ENCODE measurements at regions not wholly inside any gene's neighbourhood (a gene's known extent, or its start where the extent isn't known, plus 50 kb on each side); places are given as distances from the start of the nearest gene placed in this dataset.

DNA sequence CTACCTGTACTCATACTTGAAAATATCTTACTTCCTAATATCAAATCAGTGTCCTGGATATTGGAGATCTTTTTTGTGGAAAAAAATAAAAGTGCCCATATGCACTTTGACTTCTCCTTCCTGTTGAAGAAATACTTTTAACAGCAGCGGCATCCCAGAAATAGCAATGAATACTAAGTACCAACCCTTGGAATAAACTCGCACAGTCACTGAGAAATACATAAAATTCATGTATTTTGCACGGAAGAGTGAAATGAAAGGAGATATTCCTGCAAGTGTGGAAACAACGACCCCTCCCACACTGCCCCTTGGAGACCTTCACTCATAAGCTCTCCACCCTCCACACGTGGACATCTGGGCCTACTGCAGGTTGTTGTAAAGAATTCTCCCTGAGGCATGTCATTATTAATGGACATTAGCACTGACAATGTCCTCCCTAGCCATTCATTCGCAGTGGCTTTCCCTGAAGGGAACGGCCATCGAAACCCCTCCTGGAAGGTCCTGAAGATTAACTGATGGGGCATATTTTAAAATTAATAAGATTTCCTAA lies 407.6 kb upstream of the PFKP start:
- no peaks in the 10 kb centered on the region for H3K9me3 ChIP-seq (ENCODE audit: control extremely low read depth in 1 of 3, control insufficient read depth in 2 of 3, insufficient read depth in 1 of 3, low read length in 2 of 3)
- no peak overlapping the region for H3K9ac ChIP-seq (ENCODE audit: low read length)
- no peak overlapping the region for H3K27ac ChIP-seq (ENCODE audit: low read length in 2 of 2)
- DNase-seq (no peak), ATAC-seq (ENCODE audit: low read depth) (no peak)
- TF ChIP-seq EZH2 (IDR thresholded peaks at IDR 0.05; ENCODE audit: borderline replicate concordance, insufficient read depth, low read depth, low read length, poor library complexity, severe bottlenecking): no peak
- TF ChIP-seq, protein P1, sequence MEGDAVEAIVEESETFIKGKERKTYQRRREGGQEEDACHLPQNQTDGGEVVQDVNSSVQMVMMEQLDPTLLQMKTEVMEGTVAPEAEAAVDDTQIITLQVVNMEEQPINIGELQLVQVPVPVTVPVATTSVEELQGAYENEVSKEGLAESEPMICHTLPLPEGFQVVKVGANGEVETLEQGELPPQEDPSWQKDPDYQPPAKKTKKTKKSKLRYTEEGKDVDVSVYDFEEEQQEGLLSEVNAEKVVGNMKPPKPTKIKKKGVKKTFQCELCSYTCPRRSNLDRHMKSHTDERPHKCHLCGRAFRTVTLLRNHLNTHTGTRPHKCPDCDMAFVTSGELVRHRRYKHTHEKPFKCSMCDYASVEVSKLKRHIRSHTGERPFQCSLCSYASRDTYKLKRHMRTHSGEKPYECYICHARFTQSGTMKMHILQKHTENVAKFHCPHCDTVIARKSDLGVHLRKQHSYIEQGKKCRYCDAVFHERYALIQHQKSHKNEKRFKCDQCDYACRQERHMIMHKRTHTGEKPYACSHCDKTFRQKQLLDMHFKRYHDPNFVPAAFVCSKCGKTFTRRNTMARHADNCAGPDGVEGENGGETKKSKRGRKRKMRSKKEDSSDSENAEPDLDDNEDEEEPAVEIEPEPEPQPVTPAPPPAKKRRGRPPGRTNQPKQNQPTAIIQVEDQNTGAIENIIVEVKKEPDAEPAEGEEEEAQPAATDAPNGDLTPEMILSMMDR (IDR thresholded peaks at IDR 0.05): no peak
- H4K20me1 ChIP-seq (ENCODE audit: control insufficient read depth, insufficient read depth, low read length, poor library complexity, severe bottlenecking): no peaks in the 10 kb centered on the region
- no peak overlapping the region for H3K4me3 ChIP-seq (ENCODE audit: control extremely low read depth in 1 of 5, extremely low read depth in 1 of 5, insufficient read depth in 1 of 5, low read depth in 2 of 5, low read length in 4 of 5)
- intact Hi-C loops (cut with micrococcal nuclease): no loop called here
- no peak overlapping the region for H2AFZ ChIP-seq (ENCODE audit: insufficient read depth, low read depth, low read length, poor library complexity, severe bottlenecking)
- no peak overlapping the region for H3K4me2 ChIP-seq (replicated peaks; ENCODE audit: low read depth, low read length, poor library complexity, severe bottlenecking)
- no peaks in the 10 kb centered on the region for H3K4me1 ChIP-seq (ENCODE audit: control insufficient read depth in 2 of 2, insufficient read depth in 2 of 2, low read length in 2 of 2)
- H3K27me3 Mint-ChIP-seq: peaks cover 9% of the 10 kb centered on the region
- H3K4me3 Mint-ChIP-seq: no peak overlapping the region
- peaks cover 2% of the 10 kb centered on the region for H3K9me3 Mint-ChIP-seq (ENCODE audit: insufficient read depth)
- 100% methylated on average over 1 of the region's 8 CpGs for WGBS (ENCODE audit: insufficient coverage)
- H3K79me2 ChIP-seq (ENCODE audit: control insufficient read depth, insufficient read depth, low read length): no peaks in the 10 kb centered on the region
- H3K4me1 Mint-ChIP-seq: no peaks in the 10 kb centered on the region
- ChIA-PET CTCF (no interaction called here), POLR2A (no interaction called here)
- no peak overlapping the region for H3K27ac Mint-ChIP-seq
- H3K36me3 ChIP-seq (replicated peaks in 1 of 2; ENCODE audit: control extremely low read depth in 1 of 2, control insufficient read depth in 1 of 2, extremely low read depth in 1 of 2, insufficient read depth in 2 of 2, low read length in 1 of 2): no peaks in the 10 kb centered on the region
- H3K27me3 ChIP-seq (replicated peaks in 1 of 4; ENCODE audit: control extremely low read depth in 1 of 4, control insufficient read depth in 3 of 4, insufficient read depth in 4 of 4, low read length in 3 of 4): no peaks in the 10 kb centered on the region

DNA sequence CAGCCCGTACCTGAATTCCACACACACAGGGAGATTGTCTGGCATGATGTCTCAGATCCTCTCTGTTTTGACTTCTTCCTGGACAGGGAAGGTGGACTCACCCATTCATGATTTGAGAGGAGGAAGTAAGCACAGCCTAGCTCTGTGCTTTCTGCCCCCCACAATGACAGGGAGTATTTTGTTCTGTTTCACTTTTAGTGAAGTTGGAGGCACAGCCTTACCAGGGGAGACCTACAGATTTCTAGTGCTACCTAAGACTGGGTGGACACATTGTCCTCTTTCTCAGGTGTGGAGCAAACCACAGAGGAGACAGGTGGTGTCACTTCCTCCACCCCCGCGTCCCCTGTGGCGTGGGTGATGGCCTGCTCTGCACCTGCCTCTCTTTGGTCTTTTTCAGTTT lies 408.6 kb upstream of the PFKP start:
- CTCF ChIA-PET: no interaction called here
- Mint-ChIP-seq H3K27ac (no peak overlapping the region), H3K9me3 (ENCODE audit: insufficient read depth) (no peaks in the 10 kb centered on the region), H3K27me3 (peaks cover 6% of the 10 kb centered on the region), H3K4me1 (no peaks in the 10 kb centered on the region), H3K4me3 (no peak overlapping the region)
- no peaks in the 10 kb centered on the region for H3K36me3 ChIP-seq (replicated peaks in 1 of 2; ENCODE audit: control extremely low read depth in 1 of 2, control insufficient read depth in 1 of 2, extremely low read depth in 1 of 2, insufficient read depth in 2 of 2, low read length in 1 of 2)
- WGBS (ENCODE audit: insufficient coverage): 60% methylated on average over 3 of the region's 4 CpGs
- no peaks in the 10 kb centered on the region for H3K4me1 ChIP-seq (ENCODE audit: control insufficient read depth in 2 of 2, insufficient read depth in 2 of 2, low read length in 2 of 2)
- no peak overlapping the region for H3K4me2 ChIP-seq (replicated peaks; ENCODE audit: low read depth, low read length, poor library complexity, severe bottlenecking)
- no peaks in the 10 kb centered on the region for H3K9me3 ChIP-seq (ENCODE audit: control extremely low read depth in 1 of 3, control insufficient read depth in 2 of 3, insufficient read depth in 1 of 3, low read length in 2 of 3)
- POLR2A ChIA-PET: no interaction called here
- H3K4me3 ChIP-seq (ENCODE audit: control extremely low read depth in 1 of 5, extremely low read depth in 1 of 5, insufficient read depth in 1 of 5, low read depth in 2 of 5, low read length in 4 of 5): no peak overlapping the region
- H3K9ac ChIP-seq (ENCODE audit: low read length): no peak overlapping the region
- intact Hi-C loops (cut with micrococcal nuclease): no loop called here
- no peaks in the 10 kb centered on the region for H4K20me1 ChIP-seq (ENCODE audit: control insufficient read depth, insufficient read depth, low read length, poor library complexity, severe bottlenecking)
- H3K27ac ChIP-seq (ENCODE audit: low read length in 2 of 2): no peak overlapping the region
- H2AFZ ChIP-seq (ENCODE audit: insufficient read depth, low read depth, low read length, poor library complexity, severe bottlenecking): no peak overlapping the region
- H3K27me3 ChIP-seq (replicated peaks in 1 of 4; ENCODE audit: control extremely low read depth in 1 of 4, control insufficient read depth in 3 of 4, insufficient read depth in 4 of 4, low read length in 3 of 4): no peaks in the 10 kb centered on the region
- no peak for DNase-seq
- TF ChIP-seq EZH2 (IDR thresholded peaks at IDR 0.05; ENCODE audit: borderline replicate concordance, insufficient read depth, low read depth, low read length, poor library complexity, severe bottlenecking): no peak
- TF ChIP-seq, protein P1 (IDR thresholded peaks at IDR 0.05): no peak
- ATAC-seq (ENCODE audit: low read depth): no peak
- H3K79me2 ChIP-seq (ENCODE audit: control insufficient read depth, insufficient read depth, low read length): no peaks in the 10 kb centered on the region

All from B cell (primary cell).